GM19463 (cell line): ENCODE measurements at regions not wholly inside any gene's neighbourhood (a gene's known extent, or its start where the extent isn't known, plus 50 kb on each side); places are given as distances from the start of the nearest gene placed in this dataset.

Experiments used
- ATAC-seq: cut with Tn5 transposase; IDR thresholded peaks from one replicate; pipeline ENCODE4 v1.9.1; 2021; ENCODE audit warnings: mild to moderate bottlenecking, moderate library complexity; ENCODE audit not compliant: unreplicated experiment

- ATAC-seq: no peak
Measured at GRCh38 chr15:62785881-62786828, 256.4 kb upstream of the TPM1 start.

GRCh38 chr15:62787401-62787800 is 255.1 kb upstream of the TPM1 start:
- ATAC-seq: no peak

- ATAC-seq: no peak
Measured at GRCh38 chr15:62788224-62788623, 254.3 kb upstream of the TPM1 start.

- ATAC-seq: no peak
Measured at GRCh38 chr15:62790546-62790945, 252.0 kb upstream of the TPM1 start.

- ATAC-seq: no peak
Measured at GRCh38 chr15:62791694-62792093, 250.9 kb upstream of the TPM1 start.

- ATAC-seq: no peak
Measured at GRCh38 chr15:62792986-62793751, 249.4 kb upstream of the TPM1 start.

- ATAC-seq: no peak
Measured at GRCh38 chr15:62793752-62794144, 248.8 kb upstream of the TPM1 start.

- ATAC-seq: no peak
Measured at GRCh38 chr15:62795171-62795570, 247.4 kb upstream of the TPM1 start.

- no peak for ATAC-seq
Measured at GRCh38 chr15:62795700-62796695, 246.5 kb upstream of the TPM1 start.

GRCh38 chr15:62797171-62797570 is 245.4 kb upstream of the TPM1 start:
- ATAC-seq: no peak

- no peak for ATAC-seq
Measured at GRCh38 chr15:62798536-62798935, 244.0 kb upstream of the TPM1 start.

GRCh38 chr15:62799037-62799436 is 243.5 kb upstream of the TPM1 start:
- ATAC-seq: no peak

GRCh38 chr15:62799919-62800318 is 242.6 kb upstream of the TPM1 start:
- ATAC-seq: no peak

- ATAC-seq: no peak
Measured at GRCh38 chr15:62802612-62803011, 239.9 kb upstream of the TPM1 start.

GRCh38 chr15:62803856-62804400 is 238.6 kb upstream of the TPM1 start:
- no peak for ATAC-seq

- no peak for ATAC-seq
Measured at GRCh38 chr15:62805502-62805901, 237.0 kb upstream of the TPM1 start.

GRCh38 chr15:62807539-62808130 is 234.9 kb upstream of the TPM1 start:
- no peak for ATAC-seq

- ATAC-seq: no peak
Measured at GRCh38 chr15:62809115-62809967, 233.2 kb upstream of the TPM1 start.

- no peak for ATAC-seq
Measured at GRCh38 chr15:62809968-62810260, 232.6 kb upstream of the TPM1 start.

- ATAC-seq: no peak
Measured at GRCh38 chr15:62812515-62812835, 230.1 kb upstream of the TPM1 start.
